ENCODE measurements at regions not wholly inside any gene's neighbourhood (a gene's known extent, or its start where the extent isn't known, plus 50 kb on each side); places are given as distances from the start of the nearest gene placed in this dataset.

DNA sequence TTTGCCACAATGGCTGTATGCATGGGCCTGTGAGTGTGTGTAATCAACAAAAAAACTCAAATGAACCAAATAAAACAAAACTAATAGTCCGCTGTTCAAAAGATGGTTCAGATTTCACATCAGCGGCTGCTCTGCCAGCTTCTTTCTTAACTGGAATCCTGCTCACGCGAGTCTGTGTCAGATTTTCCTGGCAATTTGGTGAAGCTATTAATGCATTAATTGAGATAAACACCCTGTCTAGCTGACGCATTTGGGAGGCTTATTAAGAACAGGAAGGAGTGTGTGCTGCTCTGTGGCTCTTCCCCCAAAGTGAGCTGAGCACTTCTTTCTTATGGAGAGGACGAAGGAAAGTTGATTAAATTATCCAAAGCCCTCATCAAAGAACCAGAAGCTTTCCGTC, 336.6 kb upstream of the MKI67 start:
- TF ChIP-seq, protein P1, sequence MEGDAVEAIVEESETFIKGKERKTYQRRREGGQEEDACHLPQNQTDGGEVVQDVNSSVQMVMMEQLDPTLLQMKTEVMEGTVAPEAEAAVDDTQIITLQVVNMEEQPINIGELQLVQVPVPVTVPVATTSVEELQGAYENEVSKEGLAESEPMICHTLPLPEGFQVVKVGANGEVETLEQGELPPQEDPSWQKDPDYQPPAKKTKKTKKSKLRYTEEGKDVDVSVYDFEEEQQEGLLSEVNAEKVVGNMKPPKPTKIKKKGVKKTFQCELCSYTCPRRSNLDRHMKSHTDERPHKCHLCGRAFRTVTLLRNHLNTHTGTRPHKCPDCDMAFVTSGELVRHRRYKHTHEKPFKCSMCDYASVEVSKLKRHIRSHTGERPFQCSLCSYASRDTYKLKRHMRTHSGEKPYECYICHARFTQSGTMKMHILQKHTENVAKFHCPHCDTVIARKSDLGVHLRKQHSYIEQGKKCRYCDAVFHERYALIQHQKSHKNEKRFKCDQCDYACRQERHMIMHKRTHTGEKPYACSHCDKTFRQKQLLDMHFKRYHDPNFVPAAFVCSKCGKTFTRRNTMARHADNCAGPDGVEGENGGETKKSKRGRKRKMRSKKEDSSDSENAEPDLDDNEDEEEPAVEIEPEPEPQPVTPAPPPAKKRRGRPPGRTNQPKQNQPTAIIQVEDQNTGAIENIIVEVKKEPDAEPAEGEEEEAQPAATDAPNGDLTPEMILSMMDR (IDR thresholded peaks at IDR 0.05; ENCODE audit: low read length), result no peak
- no peak for TF ChIP-seq EZH2 (IDR thresholded peaks at IDR 0.05; ENCODE audit: borderline replicate concordance, low read length)
